ENCODE measurements at regions not wholly inside any gene's neighbourhood (a gene's known extent, or its start where the extent isn't known, plus 50 kb on each side); places are given as distances from the start of the nearest gene placed in this dataset.

GRCh38 chr4:3368334-3368733 is 73.4 kb upstream of the HGFAC start:
- TF ChIP-seq CTCF (conservative IDR thresholded peaks at IDR 0.05; ENCODE audit: low read depth, low read length), result no peak
- DNase-seq (ENCODE audit: low read depth), result no peak
- H3K4me3 ChIP-seq (ENCODE audit: low read length), result no peak overlapping the region

GRCh38 chr4:3368841-3369760 is 72.7 kb upstream of the HGFAC start:
- DNase-seq (ENCODE audit: low read depth), result no peak
- H3K4me3 ChIP-seq (ENCODE audit: low read length), result no peak overlapping the region

GRCh38 chr4:3369781-3370674 is 71.7 kb upstream of the HGFAC start:
- no peak for TF ChIP-seq CTCF (conservative IDR thresholded peaks at IDR 0.05; ENCODE audit: low read depth, low read length)
- no peak for DNase-seq (ENCODE audit: low read depth)
- H3K4me3 ChIP-seq (ENCODE audit: low read length), result peak overlapping the region; percentile 33

More at GRCh38 chr4:3368841-3369760, 72.7 kb upstream of the HGFAC start:
- TF ChIP-seq CTCF (conservative IDR thresholded peaks at IDR 0.05; ENCODE audit: low read depth, low read length), result no peak

GRCh38 chr4:3371033-3372001 is 70.5 kb upstream of the HGFAC start:
- no peak overlapping the region for H3K4me3 ChIP-seq (ENCODE audit: low read length)
- TF ChIP-seq CTCF (conservative IDR thresholded peaks at IDR 0.05; ENCODE audit: low read depth, low read length), result no peak
- DNase-seq (ENCODE audit: low read depth), result no peak

- no peak for DNase-seq (ENCODE audit: low read depth)
- TF ChIP-seq CTCF (conservative IDR thresholded peaks at IDR 0.05; ENCODE audit: low read depth, low read length), result no peak
- H3K4me3 ChIP-seq (ENCODE audit: low read length), result no peak overlapping the region
These were observed 69.4 kb upstream of the HGFAC start for GRCh38 chr4:3372264-3372932.

- DNase-seq (ENCODE audit: low read depth), result no peak
- no peak overlapping the region for H3K4me3 ChIP-seq (ENCODE audit: low read length)
- no peak for TF ChIP-seq CTCF (conservative IDR thresholded peaks at IDR 0.05; ENCODE audit: low read depth, low read length)
These were observed 68.8 kb upstream of the HGFAC start for GRCh38 chr4:3372933-3373465.
